ENCODE measurements at regions not wholly inside any gene's neighbourhood (a gene's known extent, or its start where the extent isn't known, plus 50 kb on each side); places are given as distances from the start of the nearest gene placed in this dataset.

DNA sequence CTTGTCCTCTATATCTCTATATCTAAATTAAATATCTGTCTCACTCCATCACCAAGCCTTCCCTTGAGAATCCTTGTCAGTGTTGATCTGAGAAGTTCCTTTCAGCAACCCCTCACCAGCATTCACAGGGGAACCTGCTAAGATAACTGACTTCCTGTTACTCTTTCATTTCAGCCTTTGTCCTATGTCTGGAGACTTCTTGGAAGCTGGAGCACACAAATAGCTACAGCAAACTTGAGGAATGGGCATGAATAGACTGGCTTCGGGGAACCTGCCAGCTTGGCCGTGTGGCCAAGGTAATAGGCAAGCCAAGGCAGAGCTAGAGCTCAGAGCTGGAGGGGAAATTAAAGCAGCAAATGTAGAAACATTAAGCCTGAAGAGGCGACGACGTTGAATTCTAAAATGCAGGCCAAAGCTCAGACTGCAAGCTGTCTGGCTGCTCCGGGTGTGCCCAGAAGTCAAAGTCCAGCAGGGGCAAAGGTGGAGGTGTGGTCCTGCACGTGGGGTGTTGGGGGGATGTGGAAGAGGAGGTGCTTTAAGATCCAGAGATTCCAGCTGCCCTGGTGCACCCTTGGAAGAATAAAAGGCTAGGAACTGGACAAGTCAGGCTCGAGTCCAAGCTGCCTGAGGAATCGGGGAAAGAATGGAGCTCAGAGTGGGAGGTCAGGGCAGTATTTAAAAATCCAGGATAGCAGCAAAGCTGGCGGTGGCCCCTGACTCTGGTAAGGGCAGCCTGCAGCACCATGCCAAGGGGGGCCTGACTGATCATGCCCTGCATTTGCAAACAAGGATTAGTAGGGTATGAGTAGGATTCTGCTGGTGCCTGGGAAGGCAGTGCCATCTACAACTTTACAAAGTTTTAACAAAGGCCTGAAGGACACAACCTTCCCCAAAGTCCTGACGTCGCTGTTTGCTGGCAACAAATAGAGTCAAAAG, 185.0 kb upstream of the SGK1 start:
- H3K4me1 ChIP-seq (ENCODE audit: control insufficient read depth, insufficient read depth, low read length, poor library complexity, severe bottlenecking): peaks cover 13% of the 10 kb centered on the region

DNA sequence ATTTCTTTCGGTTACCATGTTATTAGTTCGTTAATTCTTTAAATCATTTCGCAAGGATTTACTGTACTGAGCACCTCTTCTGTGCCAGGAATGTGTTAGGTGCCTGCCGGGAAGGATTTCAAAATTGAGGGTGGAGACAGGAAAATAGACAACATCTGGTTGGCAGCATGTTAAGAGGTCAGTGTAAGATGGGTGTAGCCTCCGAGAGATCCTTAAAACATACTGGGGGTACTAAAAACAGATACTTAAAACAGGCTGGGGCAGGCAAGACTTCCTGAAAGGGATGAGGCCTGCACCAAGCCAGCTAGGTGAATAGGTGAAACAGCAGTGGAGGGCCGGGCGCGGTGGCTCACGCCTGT, 178.0 kb upstream of the SGK1 start:
- H3K4me3 ChIP-seq (ENCODE audit: extremely low read depth, insufficient read depth, low read length, poor library complexity, severe bottlenecking): no peak overlapping the region
- H3K4me1 ChIP-seq (ENCODE audit: control insufficient read depth, insufficient read depth, low read length, poor library complexity, severe bottlenecking): no peaks in the 10 kb centered on the region
- H3K9me3 ChIP-seq (ENCODE audit: control insufficient read depth, low read length): no peaks in the 10 kb centered on the region
- WGBS, 2 experiments (ENCODE audit: insufficient coverage in 2 of 2): 65 to 81% methylated on average over 3 to 4 of the region's 9 CpGs
- H3K36me3 ChIP-seq (ENCODE audit: control insufficient read depth, insufficient read depth, low read length): no peaks in the 10 kb centered on the region
- no peak overlapping the region for H3K27ac ChIP-seq (ENCODE audit: low read depth, low read length, severe bottlenecking)

More for the DNA sequence above, 185.0 kb upstream of the SGK1 start:
- WGBS, 2 experiments (ENCODE audit: insufficient coverage in 2 of 2): 91 to 94% methylated on average over 12 of the region's 12 CpGs
- peak overlapping the region; percentile 6 for H3K27ac ChIP-seq (ENCODE audit: low read depth, low read length, severe bottlenecking)
- no peaks in the 10 kb centered on the region for H3K9me3 ChIP-seq (ENCODE audit: control insufficient read depth, low read length)
- H3K4me3 ChIP-seq (ENCODE audit: extremely low read depth, insufficient read depth, low read length, poor library complexity, severe bottlenecking): no peak overlapping the region
- H3K36me3 ChIP-seq (ENCODE audit: control insufficient read depth, insufficient read depth, low read length): no peaks in the 10 kb centered on the region

DNA sequence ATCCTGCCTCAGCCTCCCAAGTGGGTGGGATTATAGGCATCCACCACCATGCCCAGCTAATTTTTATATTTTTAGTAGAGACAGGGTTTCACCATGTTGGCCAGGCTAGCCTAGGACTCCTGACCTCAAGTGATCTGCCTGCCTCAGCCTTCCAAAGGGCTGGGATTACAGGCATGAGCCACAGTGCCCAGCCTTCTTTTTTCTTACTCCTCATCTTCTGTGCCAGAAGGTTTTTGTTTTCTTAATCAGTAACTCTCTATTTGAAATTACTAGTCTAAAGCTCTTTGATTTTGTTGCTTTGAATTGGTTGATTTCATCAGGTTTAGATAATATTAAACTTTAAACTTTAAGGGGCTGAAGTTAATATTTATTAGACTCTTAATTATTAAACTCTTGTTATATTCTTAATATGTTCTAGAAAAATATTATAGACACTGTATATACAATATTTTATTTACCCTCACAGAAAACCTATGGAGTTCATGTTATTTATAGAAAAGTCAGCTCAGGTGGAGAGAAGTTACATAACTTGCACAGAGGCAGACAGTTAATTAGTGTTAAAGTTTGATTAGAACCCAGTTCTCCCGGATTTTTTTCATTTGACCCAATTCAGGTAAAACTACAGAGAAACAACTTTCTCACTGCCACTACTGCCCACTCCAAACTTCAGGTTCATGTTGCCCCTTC, 177.4 kb upstream of the SGK1 start:
- no peaks in the 10 kb centered on the region for H3K36me3 ChIP-seq (ENCODE audit: control insufficient read depth, insufficient read depth, low read length)
- H3K27ac ChIP-seq (ENCODE audit: low read depth, low read length, severe bottlenecking): no peak overlapping the region
- no peaks in the 10 kb centered on the region for H3K4me1 ChIP-seq (ENCODE audit: control insufficient read depth, insufficient read depth, low read length, poor library complexity, severe bottlenecking)
- WGBS, 2 experiments (ENCODE audit: insufficient coverage in 2 of 2): 67% methylated on average over 1 of the region's 1 CpG; no CpG with 5 or more reads in 1 of the 2 experiments
- no peak overlapping the region for H3K4me3 ChIP-seq (ENCODE audit: extremely low read depth, insufficient read depth, low read length, poor library complexity, severe bottlenecking)
- no peaks in the 10 kb centered on the region for H3K9me3 ChIP-seq (ENCODE audit: control insufficient read depth, low read length)

DNA sequence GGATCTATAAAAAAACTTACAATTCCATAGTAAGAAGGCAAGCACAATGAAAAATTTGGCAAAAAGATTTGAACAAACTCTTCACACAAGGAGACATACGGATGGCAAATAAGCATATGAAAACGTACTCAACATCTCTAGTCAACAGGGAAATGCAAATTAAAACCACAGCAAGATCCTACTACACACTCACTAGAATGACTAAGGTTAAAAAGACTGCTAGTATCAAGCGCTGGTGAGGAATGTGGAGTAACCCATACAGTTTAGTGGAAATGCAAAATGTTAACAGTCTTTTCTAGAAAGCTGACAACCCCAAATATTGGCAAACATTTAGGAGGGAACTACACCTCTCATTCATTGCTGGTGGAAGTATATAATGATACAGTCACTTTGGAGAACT, 175.9 kb upstream of the SGK1 start:
- H3K4me1 ChIP-seq (ENCODE audit: control insufficient read depth, insufficient read depth, low read length, poor library complexity, severe bottlenecking): no peaks in the 10 kb centered on the region
- H3K36me3 ChIP-seq (ENCODE audit: control insufficient read depth, insufficient read depth, low read length): no peaks in the 10 kb centered on the region
- no peaks in the 10 kb centered on the region for H3K9me3 ChIP-seq (ENCODE audit: control insufficient read depth, low read length)
- H3K27ac ChIP-seq (ENCODE audit: low read depth, low read length, severe bottlenecking): no peak overlapping the region
- no peak overlapping the region for H3K4me3 ChIP-seq (ENCODE audit: extremely low read depth, insufficient read depth, low read length, poor library complexity, severe bottlenecking)
- WGBS, 2 experiments (ENCODE audit: insufficient coverage in 2 of 2): 61% methylated on average over 2 of the region's 3 CpGs; no CpG with 5 or more reads in 1 of the 2 experiments

- WGBS, 2 experiments (ENCODE audit: insufficient coverage in 2 of 2): no CpG with 5 or more reads among the region's 2 CpGs
- H3K9me3 ChIP-seq (ENCODE audit: control insufficient read depth, low read length): no peaks in the 10 kb centered on the region
- H3K36me3 ChIP-seq (ENCODE audit: control insufficient read depth, insufficient read depth, low read length): no peaks in the 10 kb centered on the region
- no peaks in the 10 kb centered on the region for H3K4me1 ChIP-seq (ENCODE audit: control insufficient read depth, insufficient read depth, low read length, poor library complexity, severe bottlenecking)
- no peak overlapping the region for H3K4me3 ChIP-seq (ENCODE audit: extremely low read depth, insufficient read depth, low read length, poor library complexity, severe bottlenecking)
- H3K27ac ChIP-seq (ENCODE audit: low read depth, low read length, severe bottlenecking): no peak overlapping the region
Observed at GRCh38 chr6:134491477-134491876, 173.6 kb upstream of the SGK1 start.

GRCh38 chr6:134482593-134483270, 164.8 kb upstream of the SGK1 start:
- Histone ChIP-seq H3K9me3 (ENCODE audit: control insufficient read depth, low read length) (no peaks in the 10 kb centered on the region), H3K4me3 (ENCODE audit: extremely low read depth, insufficient read depth, low read length, poor library complexity, severe bottlenecking) (no peak overlapping the region), H3K36me3 (ENCODE audit: control insufficient read depth, insufficient read depth, low read length) (no peaks in the 10 kb centered on the region), H3K4me1 (ENCODE audit: control insufficient read depth, insufficient read depth, low read length, poor library complexity, severe bottlenecking) (peaks cover 5% of the 10 kb centered on the region), H3K27ac (ENCODE audit: low read depth, low read length, severe bottlenecking) (no peak overlapping the region)
- WGBS, 2 experiments (ENCODE audit: insufficient coverage in 2 of 2): 89 to 97% methylated on average over 10 of the region's 12 CpGs

DNA sequence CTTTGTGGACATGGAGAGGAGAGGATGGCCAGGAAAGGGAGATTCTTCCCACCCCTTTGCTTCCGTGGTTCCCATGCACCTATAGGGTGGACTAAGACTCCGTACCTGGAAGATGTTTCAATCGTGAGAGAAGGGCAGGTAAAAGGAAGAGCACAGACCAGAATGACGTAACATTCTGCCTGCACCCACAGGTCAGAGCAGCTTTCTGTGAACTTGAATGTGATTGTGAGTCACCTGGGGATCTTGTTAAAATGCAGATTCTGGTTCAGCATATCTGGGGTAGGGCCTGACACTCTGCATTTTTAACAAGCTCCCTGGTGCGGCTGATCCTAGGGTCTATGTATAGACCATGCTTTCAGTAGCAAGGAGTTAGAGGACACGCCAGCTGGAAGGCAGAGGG, 164.1 kb upstream of the SGK1 start:
- Histone ChIP-seq H3K27ac (ENCODE audit: low read depth, low read length, severe bottlenecking) (no peak overlapping the region), H3K36me3 (ENCODE audit: control insufficient read depth, insufficient read depth, low read length) (no peaks in the 10 kb centered on the region), H3K9me3 (ENCODE audit: control insufficient read depth, low read length) (no peaks in the 10 kb centered on the region), H3K4me3 (ENCODE audit: extremely low read depth, insufficient read depth, low read length, poor library complexity, severe bottlenecking) (no peak overlapping the region), H3K4me1 (ENCODE audit: control insufficient read depth, insufficient read depth, low read length, poor library complexity, severe bottlenecking) (peaks cover 5% of the 10 kb centered on the region)
- WGBS, 2 experiments (ENCODE audit: insufficient coverage in 2 of 2): 91 to 98% methylated on average over 4 to 5 of the region's 6 CpGs

- H3K4me3 ChIP-seq (ENCODE audit: extremely low read depth, insufficient read depth, low read length, poor library complexity, severe bottlenecking): no peak overlapping the region
- peaks cover 5% of the 10 kb centered on the region for H3K4me1 ChIP-seq (ENCODE audit: control insufficient read depth, insufficient read depth, low read length, poor library complexity, severe bottlenecking)
- no CpG with 5 or more reads among the region's 1 CpG for WGBS, 2 experiments (ENCODE audit: insufficient coverage in 2 of 2)
- H3K27ac ChIP-seq (ENCODE audit: low read depth, low read length, severe bottlenecking): no peak overlapping the region
- H3K36me3 ChIP-seq (ENCODE audit: control insufficient read depth, insufficient read depth, low read length): no peaks in the 10 kb centered on the region
- no peaks in the 10 kb centered on the region for H3K9me3 ChIP-seq (ENCODE audit: control insufficient read depth, low read length)
Observed at GRCh38 chr6:134480593-134480992, 162.7 kb upstream of the SGK1 start.

DNA sequence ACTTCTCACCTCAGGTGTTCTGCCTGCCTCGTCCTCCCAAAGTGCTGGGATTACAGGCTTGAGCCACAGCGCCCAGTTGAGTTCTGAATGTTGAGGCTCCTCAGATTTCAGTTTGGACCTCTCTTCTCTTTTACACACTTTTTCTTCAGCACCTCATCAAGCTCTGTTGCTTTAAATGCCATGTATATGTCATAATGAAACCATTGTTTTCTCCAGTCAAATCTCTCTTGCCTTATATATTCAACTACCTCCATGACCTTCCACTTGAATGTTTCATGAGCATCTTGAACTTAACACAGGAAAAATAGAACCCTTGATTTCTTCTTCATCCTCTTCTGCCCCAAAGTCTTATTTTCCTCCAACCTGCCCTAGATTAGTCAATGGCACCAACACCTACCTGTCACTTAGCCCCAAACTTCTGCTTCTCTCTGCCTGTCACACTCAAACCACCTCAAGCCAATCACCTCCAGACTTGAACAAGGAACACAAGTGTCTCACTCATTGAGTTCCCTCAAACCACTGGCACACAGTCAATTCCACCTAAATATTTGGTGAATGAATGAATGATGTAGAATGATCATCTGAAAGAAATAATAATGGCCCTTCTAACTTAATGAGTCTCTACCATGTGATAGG, 161.0 kb upstream of the SGK1 start:
- Histone ChIP-seq H3K4me3 (ENCODE audit: extremely low read depth, insufficient read depth, low read length, poor library complexity, severe bottlenecking) (no peak overlapping the region), H3K36me3 (ENCODE audit: control insufficient read depth, insufficient read depth, low read length) (no peaks in the 10 kb centered on the region), H3K4me1 (ENCODE audit: control insufficient read depth, insufficient read depth, low read length, poor library complexity, severe bottlenecking) (peaks cover 5% of the 10 kb centered on the region), H3K9me3 (ENCODE audit: control insufficient read depth, low read length) (no peaks in the 10 kb centered on the region), H3K27ac (ENCODE audit: low read depth, low read length, severe bottlenecking) (no peak overlapping the region)
- 96 to 100% methylated on average over 2 of the region's 2 CpGs for WGBS, 2 experiments (ENCODE audit: insufficient coverage in 2 of 2)

DNA sequence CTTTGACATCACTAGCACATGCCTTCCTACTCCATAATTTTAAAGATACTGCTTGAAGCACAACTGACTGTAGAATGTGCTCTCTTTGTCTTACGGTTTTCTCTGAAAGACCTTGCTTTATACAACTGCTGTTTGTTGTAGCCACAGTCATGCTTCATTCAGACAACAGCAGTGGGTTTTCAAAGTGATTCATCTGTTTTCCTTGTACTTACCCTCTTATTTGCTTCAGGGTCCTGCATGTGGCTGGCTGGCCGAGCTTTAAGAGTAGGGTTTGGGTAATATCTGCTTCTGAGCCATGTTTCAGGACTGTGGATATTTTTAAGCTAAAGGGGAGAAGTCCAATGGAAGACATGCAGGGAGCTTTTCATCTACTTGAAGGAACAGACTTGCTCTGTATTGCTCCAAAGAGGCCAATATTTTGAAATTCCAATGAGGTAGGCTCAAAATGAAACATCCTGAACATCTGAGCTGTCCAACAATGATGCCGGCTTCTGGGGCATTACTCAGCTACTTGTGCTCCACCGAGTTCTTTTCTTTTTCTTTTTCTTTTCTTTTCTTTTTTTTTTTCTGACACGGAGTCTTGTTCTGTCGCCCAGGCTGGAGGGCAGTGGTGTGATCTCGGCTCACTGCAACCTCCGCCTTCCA, 160.2 kb upstream of the SGK1 start:
- WGBS, 2 experiments (ENCODE audit: insufficient coverage in 2 of 2): 82 to 98% methylated on average over 5 to 7 of the region's 8 CpGs

More for the DNA sequence above, 160.2 kb upstream of the SGK1 start:
- Histone ChIP-seq H3K9me3 (ENCODE audit: control insufficient read depth, low read length) (no peaks in the 10 kb centered on the region), H3K36me3 (ENCODE audit: control insufficient read depth, insufficient read depth, low read length) (no peaks in the 10 kb centered on the region), H3K4me3 (ENCODE audit: extremely low read depth, insufficient read depth, low read length, poor library complexity, severe bottlenecking) (no peak overlapping the region), H3K27ac (ENCODE audit: low read depth, low read length, severe bottlenecking) (no peak overlapping the region), H3K4me1 (ENCODE audit: control insufficient read depth, insufficient read depth, low read length, poor library complexity, severe bottlenecking) (peaks cover 4% of the 10 kb centered on the region)

Data from mesodermal cell (in vitro differentiated cells).